HCT116 (cell line): ENCODE measurements at regions not wholly inside any gene's neighbourhood (a gene's known extent, or its start where the extent isn't known, plus 50 kb on each side); places are given as distances from the start of the nearest gene placed in this dataset.

Source experiments
- ATAC-seq: fragments of 200-7000 bp; cut with Tn5 transposase; 2 replicates; pipeline ENCODE4 v1.9.1; 2020; ENCODE audit warnings: mild to moderate bottlenecking, moderate library complexity
- BruUV-seq: library from RNA; stranded (reverse); fragments of 400-500 nt; replicated peaks from 2 replicates; lab custom pipeline; 2021; lab: Mats Ljungman, UMichigan
- CTCF ChIA-PET: fragments of 300-600 bp; sonication (Branson Sonifier 250); formaldehyde crosslinking; loops from one replicate; lab custom pipeline; 2021; ENCODE audit warnings: antibody characterized with exemption; lab: Charles Lee
- POLR2A ChIA-PET: fragments of 300-600, 350-600 bp; sonication (Branson Sonifier 250); formaldehyde crosslinking; loops from one replicate; lab custom pipeline; 2021; ENCODE audit warnings: antibody characterized with exemption; lab: Charles Lee
- RAD21 ChIA-PET, 2 experiments: fragments of 300-600 bp; sonication (Branson Sonifier 250); formaldehyde crosslinking; loops; one replicate each; lab custom pipeline; 2023; ENCODE audit warnings: low total read pairs in 2 of 2; ENCODE audit not compliant: uncharacterized antibody in 2 of 2, unreplicated experiment in 2 of 2, low non-redundant PET in 1 of 2; lab: Charles Lee
- DNase-seq: peaks from one replicate; pipeline ENCODE4 v3.0.0-alpha.2; 2010; ENCODE audit warnings: low read depth, low spot score
- H2AFZ ChIP-seq: fragments of 200-600 bp; shearing (Covaris generic), sonication (generic); 2 replicates; pipeline ENCODE4 v1.6.1; 2017; ENCODE audit warnings: low read depth, mixed run types, mixed read lengths, antibody characterized with exemption, low read length; ENCODE audit not compliant: poor library complexity, severe bottlenecking
- H3K27ac ChIP-seq: 2 replicates; pipeline ENCODE4 v1.5.1; 2012; ENCODE audit warnings: low read depth, low read length
- H3K27me3 ChIP-seq: fragments of 200-600 bp; sonication (generic); 2 replicates; pipeline ENCODE4 v1.6.1; 2016; ENCODE audit warnings: mixed run types, low read length, mixed read lengths; ENCODE audit not compliant: insufficient read depth
- H3K36me3 ChIP-seq, 2 experiments: fragments of 200-500 bp in 1 of 2; fragments of 200-600 bp in 1 of 2; sonication (Bioruptor generic) in 1 of 2; sonication (generic) in 1 of 2; 2 replicates each; pipeline versions ENCODE4 v1.5.1 to v1.6.1; 2014 to 2016; ENCODE audit warnings: low read length in 2 of 2, inconsistent platforms in 1 of 2, mixed read lengths in 1 of 2, mixed run types in 1 of 2; ENCODE audit not compliant: insufficient read depth in 2 of 2, control insufficient read depth in 1 of 2
- H3K4me1 ChIP-seq, 2 experiments: fragments of 200-600 bp in 1 of 2; sonication (generic) in 1 of 2; 2 replicates each; pipeline versions ENCODE4 v1.5.1 to v1.6.1; 2012 to 2017; ENCODE audit warnings: low read length in 2 of 2, inconsistent platforms in 1 of 2, mild to moderate bottlenecking in 1 of 2, mixed read lengths in 1 of 2, mixed run types in 1 of 2, moderate library complexity in 1 of 2; ENCODE audit not compliant: insufficient read depth in 2 of 2, control insufficient read depth in 1 of 2
- H3K4me2 ChIP-seq: fragments of 200-600 bp; sonication (generic); 2 replicates; pipeline ENCODE4 v1.6.1; 2017; ENCODE audit warnings: mixed run types, low read length, mixed read lengths
- H3K4me3 ChIP-seq, 2 experiments: fragments of 200-600 bp in 1 of 2; sonication (generic) in 1 of 2; replicated peaks in 1 of 2; 2 replicates each; pipeline ENCODE4 v1.5.1; 2011 to 2016; ENCODE audit warnings: low read length in 2 of 2, control low read depth in 1 of 2, low read depth in 1 of 2, mild to moderate bottlenecking in 1 of 2, mixed read lengths in 1 of 2, mixed run types in 1 of 2
- H3K79me2 ChIP-seq: fragments of 200-600 bp; sonication (generic); 2 replicates; pipeline ENCODE4 v1.6.1; 2017; ENCODE audit warnings: mild to moderate bottlenecking, mixed run types, low read length, moderate library complexity, mixed read lengths; ENCODE audit not compliant: insufficient read depth
- H3K9ac ChIP-seq: fragments of 200-600 bp; sonication (generic); 2 replicates; pipeline ENCODE4 v1.6.1; 2016; ENCODE audit warnings: low read length, mixed read lengths
- H3K9me2 ChIP-seq: fragments of 200-600 bp; sonication (generic), shearing (Covaris generic); 2 replicates; pipeline ENCODE4 v1.6.1; 2017; ENCODE audit warnings: mixed run types, mild to moderate bottlenecking, moderate library complexity; ENCODE audit not compliant: insufficient read depth
- H3K9me3 ChIP-seq, 2 experiments: fragments of 200-500 bp in 1 of 2; fragments of 200-600 bp in 1 of 2; sonication (Bioruptor generic) in 1 of 2; sonication (generic) in 1 of 2; 2 replicates each; pipeline ENCODE4 v1.6.1; 2014 to 2017; ENCODE audit warnings: low read length in 2 of 2, mixed read lengths in 2 of 2, inconsistent platforms in 1 of 2, low read depth in 1 of 2, mild to moderate bottlenecking in 1 of 2, mixed run types in 1 of 2, moderate library complexity in 1 of 2; ENCODE audit not compliant: control insufficient read depth in 1 of 2, insufficient read depth in 1 of 2
- H4K20me1 ChIP-seq: fragments of 200-600 bp; sonication (generic), shearing (Covaris generic); 2 replicates; pipeline ENCODE4 v1.6.1; 2017; ENCODE audit warnings: mixed run types, mild to moderate bottlenecking, moderate library complexity; ENCODE audit not compliant: insufficient read depth
- CBX3 ChIP-seq: IDR thresholded peaks from 2 replicates; pipeline ENCODE4 v1.6.1; 2012; ENCODE audit warnings: low read depth
- EZH2phosphoT487 ChIP-seq: fragments of 200-600 bp; IDR thresholded peaks from 2 replicates; pipeline ENCODE4 v1.6.1; 2018; ENCODE audit warnings: antibody characterized with exemption, borderline replicate concordance
- SIN3A ChIP-seq: IDR thresholded peaks from 2 replicates; pipeline ENCODE4 v1.6.1; 2012; ENCODE audit warnings: low read depth
- SRF ChIP-seq: IDR thresholded peaks from 2 replicates; pipeline ENCODE4 v1.6.1; 2012; ENCODE audit warnings: low read depth
- ZNF274 ChIP-seq: fragments of 200-500 bp; sonication (Bioruptor generic); IDR thresholded peaks from 2 replicates; pipeline ENCODE4 v1.6.1; 2014; ENCODE audit warnings: mild to moderate bottlenecking, low read depth, low read length, inconsistent platforms
- intact Hi-C: fragments of 100-400 bp; cut with micrococcal nuclease; formaldehyde crosslinking; loops from 2 replicates; pipeline ENCODE4 v1.10.0; 2022
- TF ChIP-seq, protein P1 (sequence below), 3 experiments: fragments of 200-600 bp in 1 of 3; sonication (generic) in 1 of 3; IDR thresholded peaks in 2 of 3; conservative IDR thresholded peaks in 1 of 3; 2 replicates each; pipeline ENCODE4 v1.5.1; 2012 to 2017; ENCODE audit warnings: low read depth in 2 of 3, low read length in 2 of 3, antibody characterized with exemption in 1 of 3, borderline replicate concordance in 1 of 3, control low read depth in 1 of 3, mild to moderate bottlenecking in 1 of 3, mixed read lengths in 1 of 3, mixed run types in 1 of 3, moderate library complexity in 1 of 3; ENCODE audit not compliant: insufficient read depth in 1 of 3
- TF ChIP-seq, protein P2 (sequence below): IDR thresholded peaks from 2 replicates; pipeline ENCODE4 v1.6.1; 2012; ENCODE audit warnings: low read depth

DNA sequence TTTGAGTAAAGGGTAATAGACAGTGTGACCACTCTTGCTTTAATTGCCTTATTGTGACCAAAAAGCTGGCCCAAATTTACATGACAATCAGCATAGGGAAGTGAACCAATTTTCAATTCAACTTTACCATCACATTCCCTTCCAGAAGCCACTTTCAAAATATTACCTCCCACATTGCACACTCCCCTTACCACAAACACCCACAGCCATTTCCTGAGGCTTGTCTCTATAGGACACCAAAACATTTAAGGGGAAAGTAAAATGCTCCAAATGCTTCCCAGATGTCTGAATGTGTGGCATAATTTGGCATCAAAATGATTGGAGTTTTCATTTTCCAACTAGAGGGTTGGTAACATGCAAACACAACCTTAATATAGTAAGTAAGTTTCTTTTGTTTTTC, 616.1 kb downstream of the SLC4A3 start:
- no peaks in the 10 kb centered on the region for H3K27me3 ChIP-seq
- no peaks in the 10 kb centered on the region for H3K4me1 ChIP-seq
- BruUV-seq, result no TSS peak
- no peaks in the 10 kb centered on the region; the same call in 1 of the 2 replicates for H3K9me2 ChIP-seq
- no peaks in the 10 kb centered on the region for H4K20me1 ChIP-seq
- H3K4me3 ChIP-seq, result no peak overlapping the region
- DNase-seq (no peak), ATAC-seq (no peak)
- no peaks in the 10 kb centered on the region for H3K36me3 ChIP-seq
- TF ChIP-seq SRF, result no peak
- TF ChIP-seq CBX3, result no peak
- TF ChIP-seq, protein P1, sequence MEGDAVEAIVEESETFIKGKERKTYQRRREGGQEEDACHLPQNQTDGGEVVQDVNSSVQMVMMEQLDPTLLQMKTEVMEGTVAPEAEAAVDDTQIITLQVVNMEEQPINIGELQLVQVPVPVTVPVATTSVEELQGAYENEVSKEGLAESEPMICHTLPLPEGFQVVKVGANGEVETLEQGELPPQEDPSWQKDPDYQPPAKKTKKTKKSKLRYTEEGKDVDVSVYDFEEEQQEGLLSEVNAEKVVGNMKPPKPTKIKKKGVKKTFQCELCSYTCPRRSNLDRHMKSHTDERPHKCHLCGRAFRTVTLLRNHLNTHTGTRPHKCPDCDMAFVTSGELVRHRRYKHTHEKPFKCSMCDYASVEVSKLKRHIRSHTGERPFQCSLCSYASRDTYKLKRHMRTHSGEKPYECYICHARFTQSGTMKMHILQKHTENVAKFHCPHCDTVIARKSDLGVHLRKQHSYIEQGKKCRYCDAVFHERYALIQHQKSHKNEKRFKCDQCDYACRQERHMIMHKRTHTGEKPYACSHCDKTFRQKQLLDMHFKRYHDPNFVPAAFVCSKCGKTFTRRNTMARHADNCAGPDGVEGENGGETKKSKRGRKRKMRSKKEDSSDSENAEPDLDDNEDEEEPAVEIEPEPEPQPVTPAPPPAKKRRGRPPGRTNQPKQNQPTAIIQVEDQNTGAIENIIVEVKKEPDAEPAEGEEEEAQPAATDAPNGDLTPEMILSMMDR (IDR thresholded peaks at IDR 0.05 in 2 of 3, conservative IDR thresholded peaks at IDR 0.05 in 1 of 3; ENCODE audit: borderline replicate concordance in 1 of 3, insufficient read depth in 1 of 3, low read depth in 2 of 3, low read length in 2 of 3), result no peak
- TF ChIP-seq, protein P2, sequence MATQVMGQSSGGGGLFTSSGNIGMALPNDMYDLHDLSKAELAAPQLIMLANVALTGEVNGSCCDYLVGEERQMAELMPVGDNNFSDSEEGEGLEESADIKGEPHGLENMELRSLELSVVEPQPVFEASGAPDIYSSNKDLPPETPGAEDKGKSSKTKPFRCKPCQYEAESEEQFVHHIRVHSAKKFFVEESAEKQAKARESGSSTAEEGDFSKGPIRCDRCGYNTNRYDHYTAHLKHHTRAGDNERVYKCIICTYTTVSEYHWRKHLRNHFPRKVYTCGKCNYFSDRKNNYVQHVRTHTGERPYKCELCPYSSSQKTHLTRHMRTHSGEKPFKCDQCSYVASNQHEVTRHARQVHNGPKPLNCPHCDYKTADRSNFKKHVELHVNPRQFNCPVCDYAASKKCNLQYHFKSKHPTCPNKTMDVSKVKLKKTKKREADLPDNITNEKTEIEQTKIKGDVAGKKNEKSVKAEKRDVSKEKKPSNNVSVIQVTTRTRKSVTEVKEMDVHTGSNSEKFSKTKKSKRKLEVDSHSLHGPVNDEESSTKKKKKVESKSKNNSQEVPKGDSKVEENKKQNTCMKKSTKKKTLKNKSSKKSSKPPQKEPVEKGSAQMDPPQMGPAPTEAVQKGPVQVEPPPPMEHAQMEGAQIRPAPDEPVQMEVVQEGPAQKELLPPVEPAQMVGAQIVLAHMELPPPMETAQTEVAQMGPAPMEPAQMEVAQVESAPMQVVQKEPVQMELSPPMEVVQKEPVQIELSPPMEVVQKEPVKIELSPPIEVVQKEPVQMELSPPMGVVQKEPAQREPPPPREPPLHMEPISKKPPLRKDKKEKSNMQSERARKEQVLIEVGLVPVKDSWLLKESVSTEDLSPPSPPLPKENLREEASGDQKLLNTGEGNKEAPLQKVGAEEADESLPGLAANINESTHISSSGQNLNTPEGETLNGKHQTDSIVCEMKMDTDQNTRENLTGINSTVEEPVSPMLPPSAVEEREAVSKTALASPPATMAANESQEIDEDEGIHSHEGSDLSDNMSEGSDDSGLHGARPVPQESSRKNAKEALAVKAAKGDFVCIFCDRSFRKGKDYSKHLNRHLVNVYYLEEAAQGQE, result no peak
- no peak for TF ChIP-seq SIN3A
- no peak for TF ChIP-seq ZNF274
- TF ChIP-seq EZH2phosphoT487, result no peak
- POLR2A ChIA-PET, result no interaction called here
- CTCF ChIA-PET, result no interaction called here
- no peaks in the 10 kb centered on the region for H3K79me2 ChIP-seq
- intact Hi-C loops, result no loop called here
- RAD21 ChIA-PET, result no interaction called here
- H3K4me2 ChIP-seq, result no peak overlapping the region
- H3K9me3 ChIP-seq, result no peaks in the 10 kb centered on the region
- H3K27ac ChIP-seq, result no peak overlapping the region
- H3K9ac ChIP-seq, result no peak overlapping the region
- no peak overlapping the region for H2AFZ ChIP-seq
